DND-41 (cell line): ENCODE measurements at regions not wholly inside any gene's neighbourhood (a gene's known extent, or its start where the extent isn't known, plus 50 kb on each side); places are given as distances from the start of the nearest gene placed in this dataset.

ENCODE experiments used
- CTCF ChIP-seq: IDR thresholded peaks from 2 replicates; pipeline ENCODE4 v1.5.1; 2012; ENCODE audit warnings: borderline replicate concordance, low read length, moderate library complexity, mild to moderate bottlenecking; ENCODE audit not compliant: poor library complexity, severe bottlenecking; ENCODE audit errors: extremely low read depth
- EZH2 ChIP-seq: IDR thresholded peaks from 3 replicates; pipeline ENCODE4 v1.6.1; 2012; ENCODE audit warnings: borderline replicate concordance, low read depth, mild to moderate bottlenecking, moderate library complexity, low read length, inconsistent platforms; ENCODE audit not compliant: severe bottlenecking

- TF ChIP-seq CTCF (no peak), EZH2 (no peak)
Observed at GRCh38 chr6:119676230-119676629, 326.7 kb upstream of the MAN1A1 start.
